ENCODE measurements at regions not wholly inside any gene's neighbourhood (a gene's known extent, or its start where the extent isn't known, plus 50 kb on each side); places are given as distances from the start of the nearest gene placed in this dataset.

GRCh38 chr7:45457591-45457990, 116.6 kb upstream of the ADCY1 start:
- no peak for DNase-seq

- no peak for DNase-seq
Measured at GRCh38 chr7:45459476-45459875, 114.7 kb upstream of the ADCY1 start.

- DNase-seq = no peak
Measured at GRCh38 chr7:45460379-45460778, 113.8 kb upstream of the ADCY1 start.

GRCh38 chr7:45461026-45461425, 113.1 kb upstream of the ADCY1 start:
- no peak for DNase-seq

- no peak for DNase-seq
Measured at GRCh38 chr7:45469103-45469502, 105.1 kb upstream of the ADCY1 start.

- DNase-seq = no peak
Measured at GRCh38 chr7:45470031-45470430, 104.1 kb upstream of the ADCY1 start.

GRCh38 chr7:45479781-45480180, 94.4 kb upstream of the ADCY1 start:
- no peak for DNase-seq

GRCh38 chr7:45482451-45482850, 91.7 kb upstream of the ADCY1 start:
- DNase-seq = no peak

GRCh38 chr7:45484094-45484493, 90.1 kb upstream of the ADCY1 start:
- no peak for DNase-seq

GRCh38 chr7:45486575-45486974, 87.6 kb upstream of the ADCY1 start:
- DNase-seq = no peak

- DNase-seq = no peak
Measured at GRCh38 chr7:45494885-45495284, 79.3 kb upstream of the ADCY1 start.

- no peak for DNase-seq
Measured at GRCh38 chr7:45495618-45496017, 78.5 kb upstream of the ADCY1 start.

- DNase-seq = no peak
Measured at GRCh38 chr7:45500257-45500656, 73.9 kb upstream of the ADCY1 start.

GRCh38 chr7:45501791-45502190, 72.4 kb upstream of the ADCY1 start:
- no peak for DNase-seq

GRCh38 chr7:45506059-45506458, 68.1 kb upstream of the ADCY1 start:
- no peak for DNase-seq

- DNase-seq = no peak
Measured at GRCh38 chr7:45509222-45509621, 64.9 kb upstream of the ADCY1 start.

GRCh38 chr7:45511721-45512597, 62.2 kb upstream of the ADCY1 start:
- no peak for DNase-seq

- no peak for DNase-seq
Measured at GRCh38 chr7:45514944-45515343, 59.2 kb upstream of the ADCY1 start.

- no peak for DNase-seq
Measured at GRCh38 chr7:45515346-45515745, 58.8 kb upstream of the ADCY1 start.
